Astrocyte of the spinal cord (primary cell): ENCODE measurements at regions not wholly inside any gene's neighbourhood (a gene's known extent, or its start where the extent isn't known, plus 50 kb on each side); places are given as distances from the start of the nearest gene placed in this dataset.
A peak's percentile ranks its signal among the peaks of the same experiment; 100 is the strongest.

Source experiments
- DNase-seq: peaks from one replicate; pipeline ENCODE4 v3.0.0; 2011; ENCODE audit warnings: low read depth, low spot score
- H3K4me3 ChIP-seq: 2 replicates; pipeline ENCODE4 v1.5.1; 2011; ENCODE audit warnings: low read depth, mild to moderate bottlenecking, low read length, moderate library complexity
- CTCF ChIP-seq: IDR thresholded peaks from 2 replicates; pipeline ENCODE4 v1.5.1; 2012; ENCODE audit warnings: low read depth, mild to moderate bottlenecking, low read length, inconsistent platforms
- in situ Hi-C: cut with HindIII; loops from 2 replicates; pipeline ENCODE4 v1.10.0; 2017; ENCODE audit warnings: low sequenced_read_pairs

GRCh38 chr3:72155391-72156064 is 370.6 kb upstream of the PROK2 start:
- TF ChIP-seq CTCF: no peak
- peak; percentile 93 for DNase-seq
- in situ Hi-C loops: no loop called here
- H3K4me3 ChIP-seq: no peak overlapping the region

GRCh38 chr3:72154391-72155335 is 369.7 kb upstream of the PROK2 start:
- H3K4me3 ChIP-seq: no peak overlapping the region
- DNase-seq: peak; percentile 22
- no peak for TF ChIP-seq CTCF
- in situ Hi-C loops: no loop called here

GRCh38 chr3:72153477-72154314 is 368.7 kb upstream of the PROK2 start:
- in situ Hi-C loops: no loop called here
- no peak for TF ChIP-seq CTCF
- no peak overlapping the region for H3K4me3 ChIP-seq
- DNase-seq: no peak

GRCh38 chr3:72152551-72153476 is 367.9 kb upstream of the PROK2 start:
- peak; percentile 79 for DNase-seq
- H3K4me3 ChIP-seq: peak overlapping the region; percentile 27

GRCh38 chr3:72151465-72152238 is 366.7 kb upstream of the PROK2 start:
- H3K4me3 ChIP-seq: no peak overlapping the region
- DNase-seq: no peak
- in situ Hi-C loops: no loop called here
- TF ChIP-seq CTCF: no peak

More at GRCh38 chr3:72152551-72153476, 367.9 kb upstream of the PROK2 start:
- TF ChIP-seq CTCF: no peak
- in situ Hi-C loops: no loop called here
